Psoas muscle (tissue), 7 donors: ENCODE measurements at regions not wholly inside any gene's neighbourhood (a gene's known extent, or its start where the extent isn't known, plus 50 kb on each side); places are given as distances from the start of the nearest gene placed in this dataset.

Experiments used
- ATAC-seq, 4 donors: fragments of 200-7000 bp; cut with Tn5 transposase; one replicate each; pipeline ENCODE4 v1.9.1; 2020; ENCODE audit warnings: moderate library complexity in 3 of 4, mild to moderate bottlenecking in 2 of 4
- DNase-seq, 2 donors: peaks; one replicate each; pipeline ENCODE4 v3.0.0-alpha.2; 2020
- H3K27ac ChIP-seq: fragments of 200-600 bp; one replicate; pipeline ENCODE4 v1.8.0; 2022
- H3K27me3 ChIP-seq, 3 donors: fragments of 200-600 bp in 1 of 3; one replicate each; pipeline versions ENCODE4 v1.6.1 to v1.8.0; 2013 to 2022; ENCODE audit warnings: low read length in 2 of 3, mild to moderate bottlenecking in 2 of 3, moderate library complexity in 1 of 3; ENCODE audit not compliant: insufficient read depth in 3 of 3
- H3K36me3 ChIP-seq, 2 donors: fragments of 200-600 bp in 1 of 2; one replicate each; pipeline versions ENCODE4 v1.6.1 to v1.8.0; 2013 to 2022; ENCODE audit warnings: low read depth in 1 of 2, mild to moderate bottlenecking in 1 of 2, moderate library complexity in 1 of 2; ENCODE audit not compliant: insufficient read depth in 1 of 2
- H3K4me1 ChIP-seq: fragments of 200-600 bp; one replicate; pipeline ENCODE4 v1.8.0; 2022
- H3K4me3 ChIP-seq: fragments of 200-600 bp; one replicate; pipeline ENCODE4 v1.8.0; 2022; ENCODE audit warnings: mild to moderate bottlenecking
- H3K9me3 ChIP-seq: fragments of 200-600 bp; one replicate; pipeline ENCODE4 v1.8.0; 2022
- WGBS, 3 donors: extraction: QIAGEN DNeasy Blood & Tissue Kit; methylation state at CpG; one replicate each; pipeline versions ENCODE4 v1.1.6 to v1.1.7; 2013; 5-methylcytosine and 5-hydroxymethylcytosine counted together
- intact Hi-C, 2 donors: fragments of 100-400 bp; cut with DNase I; formaldehyde crosslinking; loops; one replicate each; pipeline versions ENCODE4 v1.11.0 to v1.14.2; 2022
- TF ChIP-seq, protein P1 (sequence below): fragments of 200-600 bp; IDR thresholded peaks from one replicate; pipeline ENCODE4 v1.8.0; 2022; ENCODE audit warnings: antibody characterized with exemption
- donor health status: healthy with polysubstance abuse.
- donor health status: DM: no; HTN: no; CAD: no; lungs with moderate emphysema.
- donor health status: Bipolar disorder and iron deficiency.
- donor health status: healthy.
- donor health status: DM: yes; HTN: yes; CAD: no.
- donor health status: DM: no; HTN: no; CAD: no.
- donor health status: DM: yes; HTN: yes; CAD: no.

DNA sequence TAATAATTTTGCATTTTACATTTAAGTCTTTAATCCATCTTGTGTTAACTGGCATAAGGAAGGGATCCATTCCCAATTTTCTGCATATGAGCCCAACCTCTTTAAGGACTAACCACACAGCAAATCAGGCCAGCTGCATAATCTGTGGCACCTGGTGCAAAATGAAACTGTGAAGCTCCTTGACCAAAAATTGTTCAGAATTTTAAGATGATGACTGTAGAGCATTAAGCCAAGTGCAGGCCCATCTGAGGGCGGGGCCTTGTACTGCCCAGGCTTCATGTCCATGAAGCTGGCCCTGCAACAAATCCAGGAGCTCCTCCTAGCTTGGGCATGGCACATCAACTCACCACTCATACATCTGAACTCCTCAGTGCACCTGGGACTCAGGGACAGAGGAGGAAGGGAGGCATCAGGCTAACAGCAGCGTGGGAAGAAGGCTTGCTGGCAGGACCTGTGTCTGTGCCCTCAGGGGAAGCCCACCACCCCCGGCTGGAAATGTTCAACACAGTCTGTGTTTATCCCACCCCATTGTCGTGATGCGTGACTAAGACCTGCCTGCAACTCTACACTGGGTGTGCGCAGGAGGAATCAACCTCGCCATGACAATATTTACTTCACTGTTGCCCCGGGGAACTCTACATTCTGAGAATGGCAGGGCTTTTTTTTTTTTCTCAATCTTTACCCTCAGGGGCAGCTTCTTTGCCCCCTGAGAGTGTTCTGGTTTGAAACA lies 128.9 kb upstream of the SIX2 start:
- Histone ChIP-seq H3K27ac (no peak overlapping the region), H3K27me3 (peaks cover 0 to 5% (median 0%) of the 10 kb centered on the region in 3 donors), H3K9me3 (no peaks in the 10 kb centered on the region), H3K36me3 (no peaks in the 10 kb centered on the region), H3K4me3 (no peak overlapping the region), H3K4me1 (no peaks in the 10 kb centered on the region)
- DNase-seq, result no peak
- WGBS, 3 donors, result 89 to 91% (median 90%) methylated on average over 8 of the region's 8 CpGs
- intact Hi-C loops, result no loop called here
- TF ChIP-seq, protein P1, sequence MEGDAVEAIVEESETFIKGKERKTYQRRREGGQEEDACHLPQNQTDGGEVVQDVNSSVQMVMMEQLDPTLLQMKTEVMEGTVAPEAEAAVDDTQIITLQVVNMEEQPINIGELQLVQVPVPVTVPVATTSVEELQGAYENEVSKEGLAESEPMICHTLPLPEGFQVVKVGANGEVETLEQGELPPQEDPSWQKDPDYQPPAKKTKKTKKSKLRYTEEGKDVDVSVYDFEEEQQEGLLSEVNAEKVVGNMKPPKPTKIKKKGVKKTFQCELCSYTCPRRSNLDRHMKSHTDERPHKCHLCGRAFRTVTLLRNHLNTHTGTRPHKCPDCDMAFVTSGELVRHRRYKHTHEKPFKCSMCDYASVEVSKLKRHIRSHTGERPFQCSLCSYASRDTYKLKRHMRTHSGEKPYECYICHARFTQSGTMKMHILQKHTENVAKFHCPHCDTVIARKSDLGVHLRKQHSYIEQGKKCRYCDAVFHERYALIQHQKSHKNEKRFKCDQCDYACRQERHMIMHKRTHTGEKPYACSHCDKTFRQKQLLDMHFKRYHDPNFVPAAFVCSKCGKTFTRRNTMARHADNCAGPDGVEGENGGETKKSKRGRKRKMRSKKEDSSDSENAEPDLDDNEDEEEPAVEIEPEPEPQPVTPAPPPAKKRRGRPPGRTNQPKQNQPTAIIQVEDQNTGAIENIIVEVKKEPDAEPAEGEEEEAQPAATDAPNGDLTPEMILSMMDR, result no peak
- ATAC-seq, result no peak

DNA sequence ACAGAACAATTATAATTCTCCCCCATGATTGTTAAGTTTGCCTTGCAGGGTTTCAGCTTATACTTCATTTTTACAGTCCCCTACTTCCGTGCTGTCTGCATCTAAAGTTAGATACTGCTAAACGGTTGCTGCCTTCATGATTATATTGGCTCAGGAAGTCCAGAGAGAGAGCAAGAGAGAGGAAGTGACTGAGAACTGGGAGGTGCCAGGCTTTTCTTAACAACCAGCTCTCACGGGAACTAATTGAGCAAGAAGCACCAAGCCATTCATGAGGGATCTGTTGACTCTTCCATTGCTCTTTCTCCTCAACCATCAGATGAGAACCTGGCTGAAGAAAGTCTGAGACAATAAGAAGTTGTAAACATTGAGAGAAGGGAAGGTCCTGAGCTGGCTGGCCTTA lies 125.5 kb upstream of the SIX2 start:
- Histone ChIP-seq H3K36me3 (no peaks in the 10 kb centered on the region), H3K27ac (no peak overlapping the region), H3K9me3 (no peaks in the 10 kb centered on the region), H3K4me1 (no peaks in the 10 kb centered on the region), H3K27me3 (no peaks in the 10 kb centered on the region), H3K4me3 (no peak overlapping the region)
- WGBS, 3 donors, result 34 to 36% (median 35%) methylated on average over 3 of the region's 3 CpGs
- ATAC-seq, result no peak
- TF ChIP-seq, protein P1, result no peak
- intact Hi-C loops, result no loop called here
- no peak for DNase-seq

DNA sequence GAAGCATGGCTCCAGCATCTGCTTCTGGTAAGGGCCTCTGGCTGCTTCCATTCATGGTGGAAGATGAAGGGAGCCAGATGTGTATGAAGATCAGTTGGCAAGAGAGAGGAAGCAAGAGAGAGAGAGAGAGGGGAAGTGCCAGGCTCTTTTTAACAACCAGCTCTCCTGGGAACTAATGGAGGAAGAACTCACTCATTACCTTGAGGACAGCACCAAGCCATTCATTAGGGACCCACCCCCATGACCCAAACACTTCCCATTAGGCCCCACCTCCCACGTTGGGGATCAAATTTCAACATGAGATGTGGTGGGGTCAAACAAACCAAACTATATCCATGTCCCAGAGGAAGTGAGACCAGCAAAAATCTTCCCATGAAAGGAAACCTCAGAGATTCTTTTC lies 124.8 kb upstream of the SIX2 start:
- 4 to 17% (median 14%) methylated on average over 1 of the region's 1 CpG for WGBS, 3 donors
- intact Hi-C loops, result no loop called here
- H3K4me1 ChIP-seq, result no peaks in the 10 kb centered on the region
- no peak for ATAC-seq
- no peak overlapping the region for H3K27ac ChIP-seq
- H3K27me3 ChIP-seq, result no peaks in the 10 kb centered on the region
- no peaks in the 10 kb centered on the region for H3K36me3 ChIP-seq
- no peak for DNase-seq
- TF ChIP-seq, protein P1, result no peak
- no peak overlapping the region for H3K4me3 ChIP-seq
- H3K9me3 ChIP-seq, result no peaks in the 10 kb centered on the region

DNA sequence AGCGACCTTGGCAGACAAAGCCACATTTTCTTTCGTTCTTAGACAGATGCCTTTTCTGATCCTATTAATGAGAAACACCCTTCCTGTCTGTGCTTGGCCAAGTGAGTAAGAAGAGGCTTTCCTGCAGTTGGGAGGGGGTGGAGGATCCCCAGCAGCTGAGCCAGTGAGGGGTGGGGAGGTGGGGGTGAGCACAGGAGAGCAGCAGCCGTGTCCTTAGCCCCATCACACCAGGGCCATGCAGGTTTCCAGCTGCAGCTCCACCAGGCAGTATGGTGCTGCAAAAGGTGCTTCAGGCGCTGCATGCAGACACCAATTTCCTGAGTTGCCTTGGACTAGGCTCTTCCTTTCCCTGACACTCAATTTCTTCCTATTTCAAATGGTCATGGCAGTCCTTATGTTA lies 123.3 kb upstream of the SIX2 start:
- Histone ChIP-seq H3K4me1 (no peaks in the 10 kb centered on the region), H3K9me3 (no peaks in the 10 kb centered on the region), H3K27me3 (no peaks in the 10 kb centered on the region), H3K4me3 (no peak overlapping the region), H3K27ac (no peak overlapping the region), H3K36me3 (no peaks in the 10 kb centered on the region)
- 80 to 83% (median 82%) methylated on average over 4 of the region's 4 CpGs for WGBS, 3 donors
- no peak for ATAC-seq
- TF ChIP-seq, protein P1, result no peak
- intact Hi-C loops, result no loop called here
- no peak for DNase-seq

DNA sequence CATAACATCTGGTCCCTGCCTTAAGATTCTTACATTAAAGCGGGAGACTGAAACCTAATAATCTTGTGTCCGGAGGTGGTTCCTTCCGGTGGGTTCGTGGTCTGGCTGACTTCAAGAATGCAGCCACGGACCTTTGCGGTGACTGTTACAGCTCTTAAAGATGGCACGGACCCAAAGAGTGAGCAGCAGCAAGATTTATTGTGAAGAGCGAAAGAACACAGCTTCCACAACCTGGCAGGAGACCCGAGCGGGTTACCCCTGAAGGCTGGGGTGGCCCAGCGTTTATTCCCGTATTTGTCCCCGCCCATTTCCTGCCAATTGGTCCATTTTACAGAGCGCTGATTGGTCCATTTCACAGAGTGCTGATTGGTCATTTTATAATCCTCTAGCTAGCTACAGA lies 122.3 kb upstream of the SIX2 start:
- no peaks in the 10 kb centered on the region for H3K36me3 ChIP-seq
- no peaks in the 10 kb centered on the region for H3K27me3 ChIP-seq
- WGBS, 3 donors, result 82 to 88% (median 85%) methylated on average over 14 of the region's 14 CpGs
- no peaks in the 10 kb centered on the region for H3K9me3 ChIP-seq
- no peak for DNase-seq
- TF ChIP-seq, protein P1, result no peak
- intact Hi-C loops, result no loop called here
- no peak overlapping the region for H3K4me3 ChIP-seq
- ATAC-seq, result no peak
- H3K4me1 ChIP-seq, result no peaks in the 10 kb centered on the region
- no peak overlapping the region for H3K27ac ChIP-seq
